ENCODE measurements at regions not wholly inside any gene's neighbourhood (a gene's known extent, or its start where the extent isn't known, plus 50 kb on each side); places are given as distances from the start of the nearest gene placed in this dataset.

GRCh38 chr2:118244686-118245085 lies 156.4 kb downstream of the INSIG2 start:
- Histone ChIP-seq H3K4me3 (no peak overlapping the region), H3K36me3 (replicated peaks in 1 of 2) (no peaks in the 10 kb centered on the region), H3K9me3 (replicated peaks in 1 of 3) (no peaks in the 10 kb centered on the region), H3K4me1 (replicated peaks in 1 of 2) (no peaks in the 10 kb centered on the region), H3K27ac (no peak overlapping the region), H3K27me3 (no peaks in the 10 kb centered on the region)
- intact Hi-C loops (cut with DNase I): no loop called here
- DNase-seq: no peak
- TF ChIP-seq POLR2A (IDR thresholded peaks at IDR 0.05): no peak
- no peak for TF ChIP-seq CTCF (IDR thresholded peaks at IDR 0.05)
- 68 to 97% (median 90%) methylated on average over 1 of the region's 1 CpG for WGBS, 4 donors

- no peaks in the 10 kb centered on the region for H3K36me3 ChIP-seq (replicated peaks in 1 of 2)
- no peak overlapping the region for H3K27ac ChIP-seq
- DNase-seq: no peak
- intact Hi-C loops (cut with DNase I): no loop called here
- H3K27me3 ChIP-seq: no peaks in the 10 kb centered on the region
- WGBS, 4 donors: 42 to 54% (median 46%) methylated on average over 2 of the region's 2 CpGs
- no peak overlapping the region for H3K4me3 ChIP-seq
- TF ChIP-seq CTCF (IDR thresholded peaks at IDR 0.05) (no peak), POLR2A (IDR thresholded peaks at IDR 0.05) (no peak)
- no peaks in the 10 kb centered on the region for H3K9me3 ChIP-seq (replicated peaks in 1 of 3)
- H3K4me1 ChIP-seq (replicated peaks in 1 of 2): no peaks in the 10 kb centered on the region
These were observed 154.8 kb downstream of the INSIG2 start for GRCh38 chr2:118243031-118243430.

- Histone ChIP-seq H3K36me3 (replicated peaks in 1 of 2) (no peaks in the 10 kb centered on the region), H3K4me3 (no peak overlapping the region), H3K27ac (no peak overlapping the region), H3K27me3 (no peaks in the 10 kb centered on the region), H3K9me3 (replicated peaks in 1 of 3) (no peaks in the 10 kb centered on the region), H3K4me1 (replicated peaks in 1 of 2) (no peaks in the 10 kb centered on the region)
- intact Hi-C loops (cut with DNase I): no loop called here
- WGBS, 4 donors: 43 to 53% (median 47%) methylated on average over 1 to 2 of the region's 2 CpGs
- TF ChIP-seq POLR2A (IDR thresholded peaks at IDR 0.05) (no peak), CTCF (IDR thresholded peaks at IDR 0.05) (no peak)
- no peak for DNase-seq
These were observed 153.9 kb downstream of the INSIG2 start for GRCh38 chr2:118242216-118242615.

GRCh38 chr2:118241128-118241527 lies 152.9 kb downstream of the INSIG2 start:
- no peak for DNase-seq
- no peak overlapping the region for H3K4me3 ChIP-seq
- H3K36me3 ChIP-seq (replicated peaks in 1 of 2): no peaks in the 10 kb centered on the region
- 68 to 77% (median 72%) methylated on average over 6 to 8 of the region's 8 CpGs for WGBS, 4 donors
- H3K27me3 ChIP-seq: no peaks in the 10 kb centered on the region
- intact Hi-C loops (cut with DNase I): no loop called here
- no peak overlapping the region for H3K27ac ChIP-seq
- H3K4me1 ChIP-seq (replicated peaks in 1 of 2): no peaks in the 10 kb centered on the region
- H3K9me3 ChIP-seq (replicated peaks in 1 of 3): no peaks in the 10 kb centered on the region
- TF ChIP-seq POLR2A (IDR thresholded peaks at IDR 0.05) (no peak), CTCF (IDR thresholded peaks at IDR 0.05) (no peak)

All from adrenal gland (tissue), 9 donors.